ENCODE measurements at regions not wholly inside any gene's neighbourhood (a gene's known extent, or its start where the extent isn't known, plus 50 kb on each side); places are given as distances from the start of the nearest gene placed in this dataset.

- no peaks in the 10 kb centered on the region for H3K4me1 ChIP-seq (replicated peaks in 1 of 2; ENCODE audit: control insufficient read depth in 2 of 2, insufficient read depth in 2 of 2, low read length in 2 of 2)
- H2AFZ ChIP-seq (ENCODE audit: low read depth, low read length), result no peak overlapping the region
- no TSS peak for BruUV-seq (replicated peaks)
- DNase-seq (ENCODE audit: extremely low read depth in 1 of 4, low spot score in 3 of 4) (no peak), ATAC-seq (no peak), FAIRE-seq (no peak)
- no peaks in the 10 kb centered on the region for H3K9me3 ChIP-seq (replicated peaks; ENCODE audit: control insufficient read depth, insufficient read depth, low read depth, low read length)
- intact Hi-C loops (cut with micrococcal nuclease), result no loop called here
- no peaks in the 10 kb centered on the region for H3K9me1 ChIP-seq (ENCODE audit: control insufficient read depth, insufficient read depth, low read length)
- in situ Hi-C loops (cut with MboI), result no loop called here
- peaks cover 3 to 16% of the 10 kb centered on the region in 2 experiments for H3K27me3 ChIP-seq (ENCODE audit: control insufficient read depth in 2 of 2, insufficient read depth in 2 of 2, low read length in 2 of 2)
- H3K79me2 ChIP-seq (ENCODE audit: control insufficient read depth, insufficient read depth, low read length), result no peaks in the 10 kb centered on the region
- H3K9ac ChIP-seq (ENCODE audit: insufficient read depth in 1 of 2, low read depth in 2 of 2, low read length in 2 of 2), result no peak overlapping the region
- H3K36me3 ChIP-seq (ENCODE audit: control insufficient read depth, insufficient read depth, low read length), result no peaks in the 10 kb centered on the region
- 0% methylated on average over 1 of the region's 1 CpG for WGBS (ENCODE audit: insufficient coverage, low coverage, missing lambda C conversion rate)
- no peak overlapping the region for H3K4me3 ChIP-seq
- H3K4me2 ChIP-seq (ENCODE audit: insufficient read depth, low read length), result no peak overlapping the region
- no peak overlapping the region for H3K27ac ChIP-seq (ENCODE audit: extremely low read depth, low read depth, low read length)
- H4K20me1 ChIP-seq (replicated peaks; ENCODE audit: control insufficient read depth, insufficient read depth, low read length), result no peaks in the 10 kb centered on the region
- POLR2A ChIA-PET, result no interaction called here
- CTCF ChIA-PET (ENCODE audit: low intra/inter-chr PET ratio), result no interaction called here
- no peak for TF ChIP-seq ZFP91 (CRISPR knock-in tag; IDR thresholded peaks at IDR 0.05)
- no peak for TF ChIP-seq TFAM (CRISPR knock-in tag; conservative IDR thresholded peaks at IDR 0.05)
- no peak for TF ChIP-seq NKRF (IDR thresholded peaks at IDR 0.05; ENCODE audit: borderline replicate concordance)
- no peak for TF ChIP-seq POU5F1 (IDR thresholded peaks at IDR 0.05; ENCODE audit: borderline replicate concordance, low read depth, low read length, partially characterized antibody)
- no peak for TF ChIP-seq TAF1 (IDR thresholded peaks at IDR 0.05; ENCODE audit: control insufficient read depth, extremely low read depth, insufficient read depth, low read length, severe bottlenecking)
- no peak for TF ChIP-seq HDGF (IDR thresholded peaks at IDR 0.05)
- TF ChIP-seq FUS (optimal IDR thresholded peaks at IDR 0.05; ENCODE audit: low read depth, low read length), result no peak
- no peak for TF ChIP-seq TEAD2 (tag; IDR thresholded peaks at IDR 0.05)
- TF ChIP-seq SREBF2 (CRISPR knock-in tag; IDR thresholded peaks at IDR 0.05), result no peak
- TF ChIP-seq ATF7 (IDR thresholded peaks at IDR 0.05), result no peak
- TF ChIP-seq ZNF431 (CRISPR knock-in tag; IDR thresholded peaks at IDR 0.05), result no peak
- no peak for TF ChIP-seq AFF4 (CRISPR knock-in tag; IDR thresholded peaks at IDR 0.05)
- no peak for TF ChIP-seq SFPQ (IDR thresholded peaks at IDR 0.05; ENCODE audit: low read depth, low read length)
- TF ChIP-seq PHF8 (IDR thresholded peaks at IDR 0.05; ENCODE audit: borderline replicate concordance, low read length), result no peak
Measured at GRCh38 chr7:94094298-94094697, 90.1 kb upstream of the BET1 start.
